ENCODE measurements at regions not wholly inside any gene's neighbourhood (a gene's known extent, or its start where the extent isn't known, plus 50 kb on each side); places are given as distances from the start of the nearest gene placed in this dataset.

DNA sequence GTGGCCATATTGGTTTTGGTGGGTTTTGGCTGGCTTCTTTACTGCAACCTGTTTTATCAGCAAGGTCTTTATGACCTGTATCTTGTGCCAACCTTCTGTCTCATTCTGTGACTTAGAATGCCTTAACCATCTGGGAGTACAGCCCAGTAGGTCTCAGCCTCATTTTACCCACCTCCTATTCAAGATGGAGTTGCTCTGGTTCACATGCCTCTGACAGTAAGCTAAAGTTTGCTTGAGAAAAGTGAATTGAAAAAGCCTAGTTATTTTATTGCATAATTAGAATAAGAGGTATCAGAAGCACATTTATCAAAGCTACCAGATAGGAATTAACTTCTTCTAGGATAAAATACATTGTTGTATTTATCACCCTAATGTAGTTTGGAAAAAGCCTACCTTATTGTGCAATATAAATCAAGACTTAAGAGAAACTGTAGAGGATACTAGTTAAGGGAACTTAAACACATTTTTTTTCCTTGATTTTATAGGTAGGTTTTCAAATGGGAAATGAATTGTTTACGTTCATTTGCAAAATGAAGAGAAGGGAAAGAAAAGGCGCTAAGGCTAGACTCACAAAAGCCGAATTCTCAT lies 202.3 kb upstream of the KCNJ16 start:
- H3K4me1 Mint-ChIP-seq, result peaks cover 11% of the 10 kb centered on the region
- TF ChIP-seq, protein P1, sequence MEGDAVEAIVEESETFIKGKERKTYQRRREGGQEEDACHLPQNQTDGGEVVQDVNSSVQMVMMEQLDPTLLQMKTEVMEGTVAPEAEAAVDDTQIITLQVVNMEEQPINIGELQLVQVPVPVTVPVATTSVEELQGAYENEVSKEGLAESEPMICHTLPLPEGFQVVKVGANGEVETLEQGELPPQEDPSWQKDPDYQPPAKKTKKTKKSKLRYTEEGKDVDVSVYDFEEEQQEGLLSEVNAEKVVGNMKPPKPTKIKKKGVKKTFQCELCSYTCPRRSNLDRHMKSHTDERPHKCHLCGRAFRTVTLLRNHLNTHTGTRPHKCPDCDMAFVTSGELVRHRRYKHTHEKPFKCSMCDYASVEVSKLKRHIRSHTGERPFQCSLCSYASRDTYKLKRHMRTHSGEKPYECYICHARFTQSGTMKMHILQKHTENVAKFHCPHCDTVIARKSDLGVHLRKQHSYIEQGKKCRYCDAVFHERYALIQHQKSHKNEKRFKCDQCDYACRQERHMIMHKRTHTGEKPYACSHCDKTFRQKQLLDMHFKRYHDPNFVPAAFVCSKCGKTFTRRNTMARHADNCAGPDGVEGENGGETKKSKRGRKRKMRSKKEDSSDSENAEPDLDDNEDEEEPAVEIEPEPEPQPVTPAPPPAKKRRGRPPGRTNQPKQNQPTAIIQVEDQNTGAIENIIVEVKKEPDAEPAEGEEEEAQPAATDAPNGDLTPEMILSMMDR (IDR thresholded peaks at IDR 0.05; ENCODE audit: unreplicated experiment in 3 of 3), result no peak
- H3K36me3 Mint-ChIP-seq (ENCODE audit: low read depth), result no peaks in the 10 kb centered on the region
- no peaks in the 10 kb centered on the region for H3K27me3 Mint-ChIP-seq (ENCODE audit: low read depth)
- H3K9me3 Mint-ChIP-seq, result peaks cover 5% of the 10 kb centered on the region
- no peak overlapping the region for H3K27ac Mint-ChIP-seq
- no peak overlapping the region for H3K4me3 Mint-ChIP-seq

- Mint-ChIP-seq H3K27ac (no peak overlapping the region), H3K4me1 (peaks cover 11% of the 10 kb centered on the region), H3K4me3 (no peak overlapping the region), H3K27me3 (ENCODE audit: low read depth) (no peaks in the 10 kb centered on the region), H3K36me3 (ENCODE audit: low read depth) (no peaks in the 10 kb centered on the region), H3K9me3 (peaks cover 5% of the 10 kb centered on the region)
- TF ChIP-seq, protein P1 (IDR thresholded peaks at IDR 0.05; ENCODE audit: unreplicated experiment in 3 of 3), result no peak
These were observed 200.8 kb upstream of the KCNJ16 start for GRCh38 chr17:69874175-69874670.

GRCh38 chr17:69876757-69877156 lies 198.3 kb upstream of the KCNJ16 start:
- Mint-ChIP-seq H3K27ac (no peak overlapping the region), H3K27me3 (ENCODE audit: low read depth) (no peaks in the 10 kb centered on the region), H3K36me3 (ENCODE audit: low read depth) (no peaks in the 10 kb centered on the region), H3K4me3 (no peak overlapping the region), H3K4me1 (peaks cover 3% of the 10 kb centered on the region), H3K9me3 (peaks cover 5% of the 10 kb centered on the region)
- TF ChIP-seq, protein P1 (IDR thresholded peaks at IDR 0.05; ENCODE audit: unreplicated experiment in 3 of 3), result no peak

DNA sequence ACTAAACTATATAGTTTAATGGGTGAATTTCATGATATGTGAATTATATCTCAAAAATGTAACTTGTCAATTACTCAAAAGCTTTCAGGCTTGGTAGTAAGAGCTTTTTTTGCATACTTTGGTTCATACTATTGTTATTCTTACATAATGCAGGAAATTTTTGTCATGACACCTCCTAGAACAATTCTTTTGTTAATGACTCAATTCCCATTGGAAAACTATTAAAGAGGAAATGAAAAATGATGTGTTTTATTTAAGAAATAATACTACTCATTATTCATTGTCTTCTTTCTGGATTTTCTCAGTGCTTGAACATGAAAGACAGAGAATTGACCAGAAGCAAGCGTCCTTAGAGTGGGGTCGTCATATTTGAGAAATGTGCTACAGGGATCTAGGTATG lies 196.4 kb upstream of the KCNJ16 start:
- Mint-ChIP-seq H3K27ac (no peak overlapping the region), H3K9me3 (peaks cover 5% of the 10 kb centered on the region), H3K36me3 (ENCODE audit: low read depth) (no peaks in the 10 kb centered on the region), H3K27me3 (ENCODE audit: low read depth) (no peaks in the 10 kb centered on the region), H3K4me1 (no peaks in the 10 kb centered on the region), H3K4me3 (no peak overlapping the region)
- TF ChIP-seq, protein P1 (IDR thresholded peaks at IDR 0.05; ENCODE audit: unreplicated experiment in 3 of 3), result no peak

DNA sequence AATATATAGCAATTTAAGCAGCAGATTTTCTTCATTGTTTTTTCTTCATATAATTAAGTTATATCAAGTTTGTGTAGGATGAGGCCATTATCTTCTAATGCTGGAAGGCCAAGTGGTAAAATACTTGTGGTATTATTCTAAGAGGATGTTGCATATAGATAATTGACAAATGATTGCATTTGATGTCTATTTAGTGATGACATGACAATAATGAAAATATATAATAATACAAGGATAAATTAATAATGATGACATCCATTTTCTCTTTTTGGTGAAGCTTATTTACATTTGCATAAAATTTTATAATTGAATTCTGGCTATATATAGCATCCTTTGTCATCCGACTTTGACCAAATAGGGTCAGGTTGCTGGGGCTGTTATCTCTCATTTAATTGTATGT lies 195.4 kb upstream of the KCNJ16 start:
- Mint-ChIP-seq H3K27me3 (ENCODE audit: low read depth) (no peaks in the 10 kb centered on the region), H3K4me1 (no peaks in the 10 kb centered on the region), H3K27ac (no peak overlapping the region), H3K9me3 (peaks cover 4% of the 10 kb centered on the region), H3K36me3 (ENCODE audit: low read depth) (no peaks in the 10 kb centered on the region), H3K4me3 (no peak overlapping the region)
- TF ChIP-seq, protein P1 (IDR thresholded peaks at IDR 0.05; ENCODE audit: unreplicated experiment in 3 of 3), result no peak

DNA sequence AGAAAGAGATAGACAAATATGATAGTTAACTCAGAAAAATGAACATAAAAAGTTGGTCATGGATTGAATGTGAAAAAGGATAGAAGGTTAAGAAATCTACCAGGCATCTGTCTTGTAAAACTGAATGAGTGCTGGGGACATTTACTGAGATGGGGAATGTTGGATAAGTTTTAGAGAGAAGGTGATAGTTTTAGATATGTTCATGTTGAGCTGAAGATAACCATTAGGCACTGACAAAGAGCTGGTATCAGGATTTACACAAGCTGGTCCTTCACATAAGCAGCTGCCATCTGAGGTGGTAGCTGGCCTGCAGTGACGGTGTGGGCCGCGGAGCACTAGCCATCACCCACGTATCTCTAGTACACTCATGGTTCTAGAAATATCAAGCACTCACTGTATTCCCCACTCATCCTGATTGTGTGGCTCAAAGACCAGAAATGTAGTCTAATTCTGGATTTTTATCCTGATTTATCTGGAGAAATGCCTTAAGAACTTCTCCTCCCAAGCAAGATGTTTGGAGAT lies 194.4 kb upstream of the KCNJ16 start:
- Mint-ChIP-seq H3K27me3 (ENCODE audit: low read depth) (no peaks in the 10 kb centered on the region), H3K36me3 (ENCODE audit: low read depth) (no peaks in the 10 kb centered on the region), H3K4me3 (no peak overlapping the region), H3K9me3 (peaks cover 3% of the 10 kb centered on the region), H3K27ac (no peak overlapping the region), H3K4me1 (no peaks in the 10 kb centered on the region)
- TF ChIP-seq, protein P1 (IDR thresholded peaks at IDR 0.05; ENCODE audit: unreplicated experiment in 3 of 3), result no peak

All from nephron (organoid).